ENCODE measurements at regions not wholly inside any gene's neighbourhood (a gene's known extent, or its start where the extent isn't known, plus 50 kb on each side); places are given as distances from the start of the nearest gene placed in this dataset.

DNA sequence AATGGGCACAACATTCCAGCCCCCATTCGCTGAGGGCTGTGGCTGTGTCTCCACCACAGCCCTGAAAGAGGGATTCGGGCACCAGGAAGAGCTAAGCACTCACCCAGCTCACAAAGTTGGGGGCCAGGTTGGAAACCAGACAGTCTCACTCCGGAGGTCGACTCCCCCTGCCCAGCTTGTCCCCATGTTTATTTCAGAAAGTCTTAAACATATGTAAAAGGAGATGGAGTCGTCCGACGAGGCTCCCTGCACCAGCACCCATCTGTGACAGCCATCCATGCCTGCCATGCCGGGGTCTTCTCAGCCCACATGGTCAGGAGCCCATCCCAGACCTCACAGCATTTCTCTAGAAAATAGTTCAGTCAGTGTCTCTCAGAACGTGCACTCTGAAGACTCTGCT lies 63.6 kb upstream of the STX16 start:
- Histone ChIP-seq H3K9me3 (no peaks in the 10 kb centered on the region), H3K36me3 (no peaks in the 10 kb centered on the region), H3K4me1 (no peaks in the 10 kb centered on the region), H3K4me3 (no peak overlapping the region), H3K27me3 (peaks cover 0 to 15% of the 10 kb centered on the region in 2 donors), H3K27ac (no peak overlapping the region)
- TF ChIP-seq, protein P1, sequence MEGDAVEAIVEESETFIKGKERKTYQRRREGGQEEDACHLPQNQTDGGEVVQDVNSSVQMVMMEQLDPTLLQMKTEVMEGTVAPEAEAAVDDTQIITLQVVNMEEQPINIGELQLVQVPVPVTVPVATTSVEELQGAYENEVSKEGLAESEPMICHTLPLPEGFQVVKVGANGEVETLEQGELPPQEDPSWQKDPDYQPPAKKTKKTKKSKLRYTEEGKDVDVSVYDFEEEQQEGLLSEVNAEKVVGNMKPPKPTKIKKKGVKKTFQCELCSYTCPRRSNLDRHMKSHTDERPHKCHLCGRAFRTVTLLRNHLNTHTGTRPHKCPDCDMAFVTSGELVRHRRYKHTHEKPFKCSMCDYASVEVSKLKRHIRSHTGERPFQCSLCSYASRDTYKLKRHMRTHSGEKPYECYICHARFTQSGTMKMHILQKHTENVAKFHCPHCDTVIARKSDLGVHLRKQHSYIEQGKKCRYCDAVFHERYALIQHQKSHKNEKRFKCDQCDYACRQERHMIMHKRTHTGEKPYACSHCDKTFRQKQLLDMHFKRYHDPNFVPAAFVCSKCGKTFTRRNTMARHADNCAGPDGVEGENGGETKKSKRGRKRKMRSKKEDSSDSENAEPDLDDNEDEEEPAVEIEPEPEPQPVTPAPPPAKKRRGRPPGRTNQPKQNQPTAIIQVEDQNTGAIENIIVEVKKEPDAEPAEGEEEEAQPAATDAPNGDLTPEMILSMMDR (IDR thresholded peaks at IDR 0.05), result no peak
- DNase-seq (no peak), ATAC-seq (no peak)
- intact Hi-C loops (cut with DNase I), result no loop called here

DNA sequence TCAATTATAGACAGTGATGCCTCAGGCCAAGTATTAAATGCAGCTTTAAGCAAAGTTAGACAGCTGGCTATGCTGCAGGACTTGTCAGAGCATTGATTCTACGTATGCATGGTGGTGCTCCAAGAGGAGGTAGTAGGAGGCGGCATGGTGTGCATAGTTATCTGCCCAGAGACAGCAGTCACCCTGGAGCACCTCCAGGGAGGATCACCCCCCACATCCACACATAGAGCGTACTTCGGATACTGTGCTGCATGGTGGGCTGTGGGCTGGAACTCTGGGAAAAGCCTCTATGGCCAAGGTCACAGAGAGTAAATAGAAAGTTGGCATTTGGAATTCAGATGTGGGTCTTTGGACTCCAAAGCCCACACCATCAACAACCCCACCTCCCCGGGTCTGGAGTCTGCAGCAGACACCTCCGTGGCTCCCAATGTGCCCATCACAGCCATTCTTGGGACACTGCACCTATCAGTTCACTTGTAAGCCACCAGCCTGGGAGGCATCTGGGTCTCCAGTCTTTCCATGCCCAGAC lies 64.5 kb upstream of the STX16 start:
- Histone ChIP-seq H3K27me3 (peaks cover 0 to 15% of the 10 kb centered on the region in 2 donors), H3K27ac (no peak overlapping the region), H3K4me3 (no peak overlapping the region), H3K4me1 (no peaks in the 10 kb centered on the region), H3K9me3 (no peaks in the 10 kb centered on the region), H3K36me3 (no peaks in the 10 kb centered on the region)
- no peak for DNase-seq
- TF ChIP-seq, protein P1 (IDR thresholded peaks at IDR 0.05), result no peak
- intact Hi-C loops (cut with DNase I), result no loop called here
- ATAC-seq, result no peak

DNA sequence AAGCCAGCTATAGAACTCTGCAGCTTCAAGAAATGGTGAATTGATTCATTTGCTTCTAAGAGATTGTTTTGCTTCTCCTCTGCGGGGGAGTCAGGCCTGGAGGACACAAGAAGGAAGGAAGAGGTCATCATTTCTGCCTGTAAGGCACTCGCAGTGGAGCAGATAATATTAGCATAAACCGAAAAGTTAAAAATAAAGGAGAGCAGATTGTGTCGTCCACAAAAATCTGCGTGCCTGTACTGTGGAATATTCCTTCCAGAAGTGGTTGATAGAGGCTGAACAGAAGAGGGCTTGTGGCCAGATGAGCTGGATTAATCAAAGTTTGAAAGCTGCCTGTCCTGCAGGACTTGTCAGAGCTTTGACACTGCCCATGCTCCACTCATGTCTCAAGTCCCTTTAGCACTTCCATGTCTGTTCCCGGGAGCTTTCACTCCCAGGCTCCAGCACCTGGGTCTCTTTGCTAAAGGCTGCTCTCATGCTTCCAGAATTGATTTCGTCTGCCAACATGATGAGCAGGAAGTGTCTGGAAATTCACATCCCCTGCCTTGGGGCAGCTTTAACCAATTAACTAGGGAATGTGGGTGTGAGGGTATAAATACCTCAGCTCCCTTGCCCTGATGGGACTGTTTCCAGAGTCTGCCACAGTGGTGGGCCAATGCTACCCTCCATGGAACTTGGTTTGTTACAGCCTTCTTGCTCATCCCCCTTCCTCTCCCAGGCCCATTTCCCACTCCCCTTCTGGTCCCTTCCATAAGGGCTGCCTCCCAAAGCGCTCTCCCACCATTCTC lies 65.1 kb upstream of the STX16 start:
- no peaks in the 10 kb centered on the region for H3K36me3 ChIP-seq
- no peak for DNase-seq
- no peaks in the 10 kb centered on the region for H3K4me1 ChIP-seq
- H3K27me3 ChIP-seq, result peaks cover 0 to 15% of the 10 kb centered on the region in 2 donors
- no peak overlapping the region for H3K4me3 ChIP-seq
- intact Hi-C loops (cut with DNase I), result no loop called here
- no peak overlapping the region for H3K27ac ChIP-seq
- ATAC-seq, result no peak
- no peaks in the 10 kb centered on the region for H3K9me3 ChIP-seq
- TF ChIP-seq, protein P1 (IDR thresholded peaks at IDR 0.05), result no peak

DNA sequence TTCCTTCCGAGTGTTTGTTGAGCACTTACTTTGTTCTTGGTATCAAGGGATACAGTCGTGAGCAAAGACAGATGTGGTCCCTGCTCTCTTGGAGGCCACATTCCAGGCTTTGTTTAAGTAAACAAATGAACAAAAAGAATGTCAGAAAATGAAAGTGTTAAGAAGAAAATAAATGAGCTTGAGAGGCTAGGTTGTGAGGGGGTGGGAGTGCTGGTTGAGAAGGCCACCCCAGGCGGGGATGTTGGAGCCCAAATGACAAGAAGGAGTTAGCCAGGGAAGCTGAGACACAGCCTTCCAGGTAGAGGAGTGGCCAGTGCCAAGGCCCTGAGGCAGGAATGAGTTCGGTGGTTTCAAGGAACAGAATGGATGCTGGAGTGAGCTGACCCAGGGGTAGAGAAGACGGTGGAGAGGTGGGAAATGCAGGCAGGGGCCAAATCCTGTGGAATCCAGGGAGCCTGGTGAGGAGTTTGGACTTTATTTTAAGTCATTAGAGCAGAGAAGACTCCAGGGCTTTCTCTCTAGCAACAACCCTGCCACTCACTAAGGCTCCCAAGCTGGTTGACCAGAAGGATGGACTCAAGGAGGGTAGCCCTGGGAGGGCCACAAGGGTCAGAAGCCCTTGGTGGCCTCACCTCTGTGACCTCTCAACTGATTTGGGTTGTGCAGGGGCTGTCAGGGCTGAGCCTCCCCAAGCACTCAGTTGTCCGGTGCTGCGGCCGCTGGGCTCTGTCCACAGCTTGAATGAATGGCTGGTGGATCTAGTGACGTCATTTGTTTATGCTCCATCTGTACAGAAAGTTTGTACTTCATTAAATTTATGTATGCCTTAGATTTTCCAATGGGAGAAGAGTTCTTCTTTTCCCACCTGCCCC lies 66.0 kb upstream of the STX16 start:
- Histone ChIP-seq H3K4me1 (no peaks in the 10 kb centered on the region), H3K4me3 (no peak overlapping the region), H3K9me3 (no peaks in the 10 kb centered on the region), H3K36me3 (no peaks in the 10 kb centered on the region), H3K27ac (no peak overlapping the region), H3K27me3 (peaks cover 0 to 15% of the 10 kb centered on the region in 2 donors)
- ATAC-seq (no peak), DNase-seq (no peak)
- TF ChIP-seq, protein P1 (IDR thresholded peaks at IDR 0.05), result no peak
- intact Hi-C loops (cut with DNase I), result no loop called here

Measured in left lung (tissue), 4 donors.